HG02852 (cell line): ENCODE measurements at regions not wholly inside any gene's neighbourhood (a gene's known extent, or its start where the extent isn't known, plus 50 kb on each side); places are given as distances from the start of the nearest gene placed in this dataset.
"Not testable (repeated sequence)": the region's sequence is repeated elsewhere in the genome, so short reads cannot be mapped to it uniquely, and the experiment has no call there.

Experiments
- ATAC-seq: cut with Tn5 transposase; IDR thresholded peaks from one replicate; pipeline ENCODE4 v1.9.1; 2021; ENCODE audit warnings: mild to moderate bottlenecking, moderate library complexity; ENCODE audit not compliant: unreplicated experiment

DNA sequence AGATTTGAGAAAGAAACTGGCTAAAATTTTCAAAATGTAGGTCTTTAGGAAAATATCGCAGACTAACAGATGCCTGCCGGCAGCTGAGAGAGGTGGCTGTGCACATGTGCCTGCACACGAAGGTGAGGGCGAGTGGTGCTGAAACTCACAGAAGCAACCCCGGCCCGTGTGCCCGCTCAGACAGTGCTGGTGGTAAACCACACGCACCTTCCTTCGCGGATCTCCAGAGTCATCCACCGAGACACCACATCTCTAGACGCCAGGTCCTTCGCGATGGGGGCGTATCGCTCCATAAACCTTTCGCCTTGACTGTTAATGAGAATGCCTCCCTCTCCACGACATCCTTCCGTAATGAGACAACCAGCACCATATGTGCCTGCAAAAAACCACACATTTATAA lies 68.5 kb upstream of the TNK2 start:
- not testable (repeated sequence) for ATAC-seq

DNA sequence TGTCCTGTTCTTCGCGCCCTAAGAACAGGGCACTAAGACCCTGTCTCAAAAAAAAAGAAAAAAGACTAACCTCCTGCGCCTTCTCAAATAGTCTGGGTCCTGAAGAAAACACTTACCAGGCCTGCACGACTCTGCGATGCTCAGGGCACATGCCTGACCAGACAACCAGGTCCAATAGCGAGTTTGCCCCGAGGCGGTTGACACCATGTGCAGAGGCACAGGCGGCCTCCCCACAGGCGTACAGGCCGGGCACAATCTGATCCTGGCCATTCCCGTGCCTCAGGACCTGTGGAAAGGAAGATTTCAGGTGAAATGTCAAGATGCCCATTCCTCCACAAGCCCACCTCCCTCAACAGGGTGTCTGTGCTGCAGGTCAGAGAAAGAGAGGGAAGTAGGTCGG lies 65.9 kb upstream of the TNK2 start:
- not testable (repeated sequence) for ATAC-seq

DNA sequence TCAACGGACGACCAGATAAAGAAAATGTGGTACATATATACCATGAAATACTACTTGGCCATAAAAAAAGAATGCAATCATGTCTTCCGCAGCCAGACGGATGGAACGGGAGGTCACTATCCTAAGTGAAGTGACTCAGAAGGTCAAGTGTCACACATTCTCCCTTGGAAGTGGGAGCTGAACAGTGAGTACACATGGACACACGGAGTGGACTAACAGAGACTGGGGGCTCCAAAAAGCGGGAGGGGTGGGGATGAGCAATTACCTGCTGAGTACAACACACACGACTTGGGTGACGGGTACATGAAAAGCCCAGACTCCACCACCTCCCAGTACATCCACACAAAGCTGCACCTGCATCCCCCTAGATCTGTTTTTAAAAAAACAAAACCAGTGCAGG lies 62.5 kb upstream of the TNK2 start:
- ATAC-seq: not testable (repeated sequence)

DNA sequence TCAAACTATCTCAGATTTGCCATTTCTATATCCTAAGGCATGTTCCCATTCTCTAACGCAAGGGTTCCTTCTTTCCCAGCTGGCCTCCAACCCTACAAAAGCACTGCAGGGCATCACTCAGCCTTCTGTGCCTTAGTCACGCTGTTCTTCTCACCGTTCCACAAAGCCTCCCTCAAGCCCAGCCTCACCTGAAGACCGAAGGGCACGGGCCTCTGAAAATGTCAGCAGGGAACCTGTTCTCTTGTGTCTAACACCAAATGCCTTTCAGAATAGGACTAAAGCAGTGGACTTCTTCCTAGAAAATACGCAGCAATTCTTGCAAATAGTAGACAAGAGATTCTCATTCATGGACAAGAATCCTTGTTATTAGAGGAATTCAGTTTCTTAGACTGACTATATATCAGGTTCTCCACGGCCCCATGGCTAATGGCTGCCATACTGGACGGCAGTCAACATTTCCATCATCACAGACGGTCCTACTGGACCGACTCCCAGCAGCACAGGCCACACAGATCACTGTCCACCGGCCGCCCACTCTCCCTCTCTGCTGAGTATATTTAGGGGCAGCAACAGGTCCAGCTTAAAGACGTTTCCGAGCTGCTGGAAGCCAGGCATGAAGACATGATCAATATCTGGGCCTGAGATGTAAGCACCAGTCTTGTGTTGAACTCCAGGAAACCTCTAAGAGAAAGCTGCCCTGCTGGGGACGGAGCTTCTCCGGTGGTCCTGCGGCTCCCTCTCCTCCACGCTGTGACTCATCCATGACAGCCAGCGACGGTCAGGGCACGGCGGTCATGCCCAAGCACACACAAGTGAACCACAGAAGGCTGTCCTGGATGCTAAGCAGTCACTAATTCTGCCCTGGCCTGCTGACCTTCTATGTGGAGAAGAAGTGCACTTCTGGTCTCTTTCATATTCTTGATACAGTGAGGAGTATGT lies 61.8 kb upstream of the TNK2 start:
- not testable (repeated sequence) for ATAC-seq

DNA sequence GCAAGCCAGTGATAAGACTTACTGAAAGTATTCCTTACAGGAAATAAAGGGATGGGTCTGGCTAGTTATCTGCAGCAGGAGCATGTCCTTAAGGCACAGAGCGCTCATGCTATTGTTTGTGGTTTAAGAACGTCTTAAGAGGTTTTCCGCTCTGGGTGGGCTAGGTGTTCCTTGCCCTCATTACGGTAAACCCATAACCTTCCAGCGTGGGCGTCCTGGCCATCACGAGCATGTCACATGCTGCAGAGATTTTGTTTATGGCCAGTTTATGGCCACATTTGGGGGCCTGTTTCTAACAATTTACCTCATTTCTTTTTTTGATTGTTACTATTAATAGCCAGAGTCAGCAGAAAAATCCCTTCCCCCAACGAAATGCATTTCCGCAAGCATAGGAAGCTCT lies 61.0 kb upstream of the TNK2 start:
- ATAC-seq: not testable (repeated sequence)

DNA sequence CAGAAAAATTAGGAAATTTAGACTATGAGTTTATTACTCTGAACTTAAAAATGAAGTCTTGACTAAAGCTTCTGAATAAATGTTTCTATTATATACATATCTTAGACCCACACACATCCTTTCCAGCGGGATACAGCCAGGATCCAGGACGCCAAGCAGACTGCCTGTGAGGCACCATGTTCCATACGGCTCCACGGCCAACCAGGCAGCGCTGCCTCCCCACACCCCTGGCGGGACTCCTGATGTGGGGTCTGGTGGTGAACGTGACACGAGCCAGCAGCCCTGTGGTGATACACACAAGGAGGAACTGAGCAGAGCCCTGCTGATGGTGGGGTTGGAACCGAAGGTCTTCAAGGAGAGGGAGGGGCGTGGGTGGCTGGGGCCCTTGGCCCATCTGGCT lies 59.8 kb upstream of the TNK2 start:
- not testable (repeated sequence) for ATAC-seq

DNA sequence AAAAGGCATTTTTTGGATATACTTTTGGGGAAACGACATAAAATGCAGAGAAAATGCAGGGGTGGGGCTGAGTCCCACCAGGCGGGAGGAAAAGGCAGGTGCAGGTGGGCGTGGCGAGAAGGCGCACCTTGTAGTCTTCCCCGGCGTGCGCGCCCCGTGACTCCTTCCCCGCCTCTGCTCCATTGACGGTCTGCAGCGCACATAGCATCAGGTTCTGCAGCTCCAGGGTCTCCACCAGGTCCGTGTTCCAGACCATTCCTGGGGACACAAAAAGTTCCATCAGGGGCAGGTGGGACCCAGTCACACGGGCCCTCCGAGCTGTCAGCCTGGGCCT lies 59.0 kb upstream of the TNK2 start:
- ATAC-seq: not testable (repeated sequence)

DNA sequence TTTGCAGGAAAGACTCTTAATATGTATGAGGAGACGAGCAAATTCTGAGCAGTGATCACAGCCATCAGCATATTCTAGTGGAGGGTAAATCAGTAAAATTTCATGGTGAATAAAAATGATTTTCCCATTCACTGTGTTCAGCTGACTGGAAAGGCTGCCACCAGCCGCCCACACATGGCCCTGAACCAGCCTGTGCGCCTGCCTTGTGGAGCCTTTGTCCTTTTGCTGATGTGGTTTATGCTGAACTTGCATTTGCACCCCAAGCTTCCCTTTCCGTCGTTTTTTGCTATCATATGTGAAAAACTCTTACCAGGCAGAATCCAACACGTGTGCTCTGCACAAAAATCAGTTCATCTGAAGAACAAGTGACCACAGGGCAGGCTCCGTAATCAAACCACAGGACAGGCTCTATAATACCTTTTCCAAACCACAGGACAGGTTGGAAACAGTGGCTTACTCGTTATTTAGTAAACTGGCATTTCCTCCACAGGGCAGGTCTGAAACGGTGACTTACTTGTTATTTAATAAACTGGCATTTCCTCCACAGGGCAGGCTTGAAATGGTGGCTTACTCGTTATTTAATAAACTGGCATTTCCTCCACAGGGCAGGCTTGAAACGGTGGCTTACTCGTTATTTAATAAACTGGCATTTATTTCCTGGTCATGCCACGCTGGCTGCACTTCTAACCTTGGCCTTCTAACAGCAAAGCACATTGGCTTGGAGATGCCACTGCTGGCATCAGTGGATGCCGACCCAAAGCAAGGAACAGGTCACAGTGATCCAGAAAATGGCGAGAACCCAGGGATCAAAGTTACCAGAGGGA lies 58.4 kb upstream of the TNK2 start:
- not testable (repeated sequence) for ATAC-seq

DNA sequence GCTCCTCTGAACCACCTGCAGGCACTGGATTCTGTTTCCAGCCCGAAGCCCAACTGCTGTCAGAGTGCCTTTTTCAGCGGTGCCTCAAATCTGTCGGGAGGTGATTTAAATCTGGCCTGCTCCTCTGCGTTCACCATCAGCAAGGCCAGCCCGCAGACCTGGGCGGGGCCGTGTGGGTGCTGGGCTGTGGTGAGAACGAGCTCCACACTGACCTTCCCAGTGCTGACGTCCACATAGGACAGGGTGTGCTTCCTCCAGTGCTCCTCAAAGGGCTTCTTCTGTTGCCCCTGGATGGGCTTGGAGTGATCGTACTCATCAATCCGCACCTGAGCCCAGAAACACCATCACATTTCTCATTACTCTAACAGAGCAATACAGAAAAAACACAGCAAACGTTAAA lies 56.9 kb upstream of the TNK2 start:
- ATAC-seq: not testable (repeated sequence)

DNA sequence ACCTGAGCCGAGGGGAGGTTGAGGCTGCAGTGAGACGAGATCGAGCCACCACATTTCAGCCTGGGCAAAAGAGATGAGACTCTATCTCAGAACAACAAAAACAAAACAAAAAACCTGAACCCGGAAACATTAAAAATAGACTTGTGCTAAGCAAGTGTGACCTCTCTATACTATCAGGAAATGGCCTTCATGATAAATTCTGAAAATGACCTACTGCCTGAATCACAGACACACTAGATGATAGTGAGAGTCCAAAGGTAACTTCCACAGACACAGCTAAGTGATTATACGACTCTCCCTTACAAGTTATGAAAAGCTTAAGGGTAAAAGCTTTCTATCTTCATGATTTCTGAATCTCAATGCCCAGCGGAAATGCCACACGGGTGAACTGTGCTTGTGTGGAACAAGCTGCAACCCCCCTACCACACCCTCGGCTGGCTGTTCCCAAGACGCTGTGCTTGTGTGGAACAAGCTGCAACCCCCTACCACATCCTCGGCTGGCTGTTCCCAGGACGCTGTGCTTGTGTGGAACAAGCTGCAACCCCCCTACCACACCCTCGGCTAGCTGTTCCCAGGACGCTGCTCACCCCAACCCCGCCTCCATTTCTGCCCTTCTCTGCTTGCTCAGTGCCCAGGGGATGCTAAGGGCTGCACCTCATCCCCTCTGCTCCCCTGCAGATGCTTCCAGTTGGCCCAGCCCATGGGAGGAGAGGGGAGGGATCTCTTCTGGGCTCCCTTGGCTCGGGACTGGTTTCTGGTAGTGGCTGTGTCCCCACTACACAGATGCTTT lies 56.2 kb upstream of the TNK2 start:
- not testable (repeated sequence) for ATAC-seq

DNA sequence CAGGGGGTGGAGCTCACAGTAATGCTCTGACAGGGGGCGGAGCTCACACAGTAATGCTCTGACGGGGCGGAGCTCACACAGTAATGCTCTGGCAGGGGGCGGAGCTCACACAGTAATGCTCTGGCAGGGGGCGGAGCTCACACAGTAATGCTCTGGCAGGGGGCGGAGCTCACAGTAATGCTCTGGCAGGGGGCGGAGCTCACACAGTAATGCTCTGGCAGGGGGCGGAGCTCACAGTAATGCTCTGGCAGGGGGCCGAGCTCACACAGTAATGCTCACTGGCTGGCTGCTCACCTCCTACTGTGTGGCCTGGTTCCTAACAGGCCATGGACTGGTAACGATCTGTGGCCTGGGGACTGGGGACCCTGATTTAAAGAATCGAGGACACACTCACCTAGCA lies 53.9 kb upstream of the TNK2 start:
- ATAC-seq: not testable (repeated sequence)

DNA sequence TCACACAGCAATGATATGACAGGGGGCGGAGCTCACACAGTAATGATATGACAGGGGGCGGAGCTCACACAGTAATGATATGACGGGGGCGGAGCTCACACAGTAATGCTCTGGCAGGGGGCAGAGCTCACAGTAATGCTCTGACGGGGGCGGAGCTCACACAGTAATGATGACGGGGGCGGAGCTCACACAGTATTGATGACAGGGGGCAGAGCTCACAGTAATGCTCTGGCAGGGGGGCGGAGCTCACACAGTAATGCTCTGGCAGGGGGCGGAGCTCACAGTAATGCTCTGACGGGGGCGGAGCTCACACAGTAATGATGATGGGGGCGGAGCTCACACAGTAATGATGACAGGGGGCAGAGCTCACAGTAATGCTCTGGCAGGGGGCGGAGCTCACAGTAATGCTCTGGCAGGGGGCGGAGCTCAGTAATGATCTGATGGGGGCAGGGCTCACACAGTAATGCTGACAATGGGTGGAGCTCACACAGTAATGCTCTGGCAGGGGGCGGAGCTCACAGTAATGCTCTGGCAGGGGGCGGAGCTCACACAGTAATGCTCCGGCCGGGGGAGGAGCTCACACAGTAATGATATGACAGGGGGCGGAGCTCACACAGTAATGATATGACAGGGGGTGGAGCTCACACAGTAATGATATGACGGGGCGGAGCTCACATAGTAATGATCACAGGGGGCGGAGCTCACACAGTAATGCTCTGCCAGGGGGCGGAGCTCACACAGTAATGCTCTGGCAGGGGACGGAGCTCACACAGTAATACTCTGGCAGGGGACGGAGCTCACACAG lies 52.8 kb upstream of the TNK2 start:
- not testable (repeated sequence) for ATAC-seq

DNA sequence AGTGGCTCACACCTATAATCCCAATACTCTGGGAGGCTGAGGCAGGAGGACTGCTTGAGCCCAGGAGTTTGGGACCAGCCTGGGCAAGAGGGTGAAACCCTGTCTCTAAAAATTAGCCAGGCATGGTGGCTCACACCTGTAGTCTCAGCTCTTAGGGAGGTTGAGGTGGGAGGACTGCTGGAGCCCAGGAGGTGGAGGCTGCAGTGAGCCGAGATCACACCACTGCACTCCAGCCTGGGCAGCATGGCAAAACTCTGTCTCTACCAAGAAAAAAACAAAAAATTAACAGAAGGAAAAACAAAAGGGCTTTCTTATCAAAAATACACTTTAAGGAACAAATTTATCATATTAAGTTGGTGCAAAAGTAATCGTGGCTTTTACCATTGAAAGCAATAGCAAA lies 51.8 kb upstream of the TNK2 start:
- ATAC-seq: not testable (repeated sequence)

DNA sequence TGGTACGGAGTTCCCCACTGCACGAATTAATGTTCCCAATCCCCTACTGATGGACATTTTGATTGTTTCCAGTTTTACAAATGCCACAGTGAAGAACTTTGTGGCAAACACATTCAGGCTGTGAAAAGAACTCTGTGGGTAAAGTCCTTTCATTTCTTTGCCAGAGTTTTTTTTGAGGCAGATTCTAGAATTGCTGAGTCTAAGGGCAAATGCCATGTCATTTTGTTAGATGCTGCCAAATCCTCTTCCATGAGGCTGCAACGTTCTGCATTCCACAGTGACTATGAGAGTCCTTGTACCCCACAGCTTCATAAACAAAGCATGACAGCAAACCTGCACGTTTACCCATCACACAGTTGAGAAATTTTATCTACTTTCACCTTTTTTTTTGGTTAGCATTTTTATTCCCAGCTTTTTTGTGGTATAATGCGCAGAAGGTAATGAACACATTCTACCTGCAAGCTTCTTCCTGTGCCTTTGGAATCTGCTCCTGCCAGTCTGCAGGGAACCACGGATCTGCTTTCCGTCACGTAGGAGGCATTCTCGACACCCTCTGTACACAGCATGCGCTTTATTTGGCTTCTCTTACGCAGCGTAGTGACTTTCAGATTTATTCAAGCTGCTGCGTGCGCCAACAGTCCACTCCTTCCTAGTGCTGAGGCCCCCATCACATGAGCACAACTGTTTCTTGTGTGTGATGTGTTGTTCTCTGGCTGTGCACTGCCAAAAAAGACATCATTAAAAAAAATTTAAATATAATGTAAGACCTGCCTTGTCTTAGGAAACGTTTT lies 51.2 kb upstream of the TNK2 start:
- not testable (repeated sequence) for ATAC-seq

DNA sequence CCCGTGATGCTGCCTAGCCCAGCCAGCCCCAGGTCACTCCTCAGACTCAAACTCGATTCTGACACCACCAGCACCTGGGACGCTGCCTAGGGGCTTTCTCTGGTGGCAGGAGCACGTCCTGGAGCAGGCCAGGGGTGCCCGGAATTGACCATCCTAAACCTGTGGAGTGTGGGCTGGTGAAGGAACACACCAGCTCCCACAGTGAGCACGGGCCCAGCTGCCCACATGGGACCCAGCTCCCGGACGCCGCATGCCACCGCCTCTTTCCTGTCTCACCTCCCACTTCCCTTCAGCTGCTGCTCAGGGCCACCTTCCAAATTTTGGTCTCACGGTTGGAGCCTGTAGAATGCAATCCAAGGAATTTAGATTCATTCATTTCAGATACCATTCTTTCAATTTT lies 50.4 kb upstream of the TNK2 start:
- ATAC-seq: not testable (repeated sequence)
